ENCODE measurements at regions not wholly inside any gene's neighbourhood (a gene's known extent, or its start where the extent isn't known, plus 50 kb on each side); places are given as distances from the start of the nearest gene placed in this dataset.
A peak's percentile ranks its signal among the peaks of the same experiment; 100 is the strongest.

DNA sequence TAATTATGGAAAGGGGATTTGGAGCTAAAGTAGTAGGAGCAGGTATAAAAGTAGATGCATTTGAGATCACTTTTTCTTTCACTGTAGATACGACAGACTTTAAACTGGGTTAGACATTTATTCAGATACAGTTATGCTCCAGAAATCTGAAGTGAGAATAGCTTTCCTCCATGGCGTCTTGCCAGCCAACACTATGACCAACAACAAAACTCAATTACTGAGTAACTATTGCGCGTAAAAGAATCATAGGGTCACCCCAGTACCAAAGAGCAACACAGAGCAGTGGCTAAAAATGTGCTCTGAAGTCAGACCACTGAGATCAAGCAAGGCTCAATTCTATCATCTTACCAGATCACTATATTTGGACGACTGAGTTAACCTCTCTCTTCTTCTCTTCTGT lies 262.5 kb upstream of the SORCS1 start:
- Histone ChIP-seq H3K79me2 (ENCODE audit: insufficient read depth, low read depth) (no peaks in the 10 kb centered on the region), H4K20me1 (ENCODE audit: insufficient read depth) (no peaks in the 10 kb centered on the region), H3K27me3 (ENCODE audit: insufficient read depth, low read depth) (no peaks in the 10 kb centered on the region), H3K4me1 (ENCODE audit: low read depth, poor library complexity, severe bottlenecking) (peaks cover 6% of the 10 kb centered on the region), H3K9ac (no peak overlapping the region), H3K4me3 (IDR thresholded peaks at IDR 0.05; ENCODE audit: insufficient read depth, low read depth, low read length) (no peak overlapping the region), H2AFZ (ENCODE audit: low read depth) (peak overlapping the region; percentile 96; the same call in 1 of the 2 replicates), H3K27ac (no peak overlapping the region), H3K4me2 (no peak overlapping the region), H3K36me3 (ENCODE audit: insufficient read depth) (no peaks in the 10 kb centered on the region)
- TF ChIP-seq CTCF (conservative IDR thresholded peaks at IDR 0.05; ENCODE audit: low read depth, low read length): no peak

DNA sequence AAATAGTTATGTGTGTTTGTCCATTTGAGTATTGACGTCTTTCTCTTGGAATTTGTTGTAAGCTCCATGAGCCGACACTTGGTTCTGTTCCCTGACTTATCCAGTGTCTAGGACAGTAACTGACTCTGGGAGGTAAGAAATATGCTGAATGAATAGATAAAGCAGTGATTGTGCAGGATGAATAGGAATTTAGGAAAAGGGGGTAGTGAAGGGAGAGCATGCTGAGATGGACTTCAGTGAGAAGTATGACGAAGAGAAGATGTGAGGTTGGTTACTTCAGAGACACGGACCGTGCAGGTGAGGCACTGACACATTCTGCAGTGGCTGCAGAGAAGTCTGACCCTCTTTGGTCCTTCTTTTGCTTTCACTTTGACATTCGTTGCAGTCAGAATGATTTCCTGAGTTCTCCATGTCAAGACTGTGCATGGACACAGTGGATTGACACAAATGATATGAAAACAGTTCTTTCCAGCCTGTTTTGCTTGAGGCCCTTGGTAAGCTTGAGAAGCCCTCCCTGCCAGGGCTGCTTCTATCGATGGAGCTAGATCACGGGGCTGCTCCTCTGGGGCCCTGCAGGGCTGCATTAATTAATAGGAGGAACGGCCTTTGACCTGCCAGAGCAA lies 261.5 kb upstream of the SORCS1 start:
- Histone ChIP-seq H3K27me3 (ENCODE audit: insufficient read depth, low read depth) (no peaks in the 10 kb centered on the region), H3K4me3 (IDR thresholded peaks at IDR 0.05; ENCODE audit: insufficient read depth, low read depth, low read length) (no peak overlapping the region), H3K4me2 (peak overlapping the region; percentile 69), H4K20me1 (ENCODE audit: insufficient read depth) (no peaks in the 10 kb centered on the region), H2AFZ (ENCODE audit: low read depth) (peak overlapping the region; percentile 96), H3K4me1 (ENCODE audit: low read depth, poor library complexity, severe bottlenecking) (peaks cover 6% of the 10 kb centered on the region), H3K36me3 (ENCODE audit: insufficient read depth) (no peaks in the 10 kb centered on the region), H3K79me2 (ENCODE audit: insufficient read depth, low read depth) (no peaks in the 10 kb centered on the region), H3K27ac (no peak overlapping the region), H3K9ac (peak overlapping the region; percentile 44; the same call in 1 of the 2 replicates)
- no peak for TF ChIP-seq CTCF (conservative IDR thresholded peaks at IDR 0.05; ENCODE audit: low read depth, low read length)

DNA sequence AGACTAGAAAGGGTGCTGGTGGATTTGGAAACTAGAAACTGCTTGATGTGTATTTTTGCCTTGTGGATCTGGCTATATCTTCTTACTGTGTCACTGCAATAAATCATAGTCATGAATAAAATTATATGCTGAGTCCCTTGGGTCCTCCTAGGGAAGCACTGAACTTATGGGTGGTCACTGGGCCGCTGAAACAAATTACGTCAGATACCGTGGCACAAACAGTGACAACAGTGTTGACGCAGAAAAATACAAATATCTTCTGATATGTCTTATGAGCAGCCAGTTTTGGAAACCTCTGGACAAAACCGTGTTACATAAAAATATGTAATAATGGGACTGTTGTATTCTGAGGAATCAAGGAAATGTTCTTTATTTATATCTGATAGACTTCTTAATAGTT lies 260.1 kb upstream of the SORCS1 start:
- Histone ChIP-seq H3K79me2 (ENCODE audit: insufficient read depth, low read depth) (no peaks in the 10 kb centered on the region), H3K27ac (no peak overlapping the region), H3K27me3 (ENCODE audit: insufficient read depth, low read depth) (no peaks in the 10 kb centered on the region), H3K4me1 (ENCODE audit: low read depth, poor library complexity, severe bottlenecking) (peaks cover 6% of the 10 kb centered on the region), H3K36me3 (ENCODE audit: insufficient read depth) (no peaks in the 10 kb centered on the region), H4K20me1 (ENCODE audit: insufficient read depth) (no peaks in the 10 kb centered on the region), H3K4me3 (IDR thresholded peaks at IDR 0.05; ENCODE audit: insufficient read depth, low read depth, low read length) (no peak overlapping the region), H2AFZ (ENCODE audit: low read depth) (no peak overlapping the region), H3K9ac (no peak overlapping the region), H3K4me2 (no peak overlapping the region)
- TF ChIP-seq CTCF (conservative IDR thresholded peaks at IDR 0.05; ENCODE audit: low read depth, low read length): no peak

- Histone ChIP-seq H3K27ac (no peak overlapping the region), H3K4me1 (ENCODE audit: low read depth, poor library complexity, severe bottlenecking) (peaks cover 6% of the 10 kb centered on the region), H2AFZ (ENCODE audit: low read depth) (no peak overlapping the region), H4K20me1 (ENCODE audit: insufficient read depth) (no peaks in the 10 kb centered on the region), H3K79me2 (ENCODE audit: insufficient read depth, low read depth) (no peaks in the 10 kb centered on the region), H3K36me3 (ENCODE audit: insufficient read depth) (no peaks in the 10 kb centered on the region), H3K4me3 (IDR thresholded peaks at IDR 0.05; ENCODE audit: insufficient read depth, low read depth, low read length) (no peak overlapping the region), H3K27me3 (ENCODE audit: insufficient read depth, low read depth) (no peaks in the 10 kb centered on the region), H3K9ac (no peak overlapping the region), H3K4me2 (no peak overlapping the region)
- TF ChIP-seq CTCF (conservative IDR thresholded peaks at IDR 0.05; ENCODE audit: low read depth, low read length): no peak
These were observed 259.4 kb upstream of the SORCS1 start for GRCh38 chr10:107423903-107424302.

Data from KMS-11 (cell line).